ENCODE measurements at regions not wholly inside any gene's neighbourhood (a gene's known extent, or its start where the extent isn't known, plus 50 kb on each side); places are given as distances from the start of the nearest gene placed in this dataset.

GRCh38 chr2:221844212-221845020 is 272.3 kb upstream of the EPHA4 start:
- H3K4me3 ChIP-seq (ENCODE audit: low read depth, low read length), result no peak overlapping the region
- TF ChIP-seq CTCF (IDR thresholded peaks at IDR 0.05; ENCODE audit: insufficient read depth, low read length), result no peak
- no peak for DNase-seq (ENCODE audit: low read depth)

DNA sequence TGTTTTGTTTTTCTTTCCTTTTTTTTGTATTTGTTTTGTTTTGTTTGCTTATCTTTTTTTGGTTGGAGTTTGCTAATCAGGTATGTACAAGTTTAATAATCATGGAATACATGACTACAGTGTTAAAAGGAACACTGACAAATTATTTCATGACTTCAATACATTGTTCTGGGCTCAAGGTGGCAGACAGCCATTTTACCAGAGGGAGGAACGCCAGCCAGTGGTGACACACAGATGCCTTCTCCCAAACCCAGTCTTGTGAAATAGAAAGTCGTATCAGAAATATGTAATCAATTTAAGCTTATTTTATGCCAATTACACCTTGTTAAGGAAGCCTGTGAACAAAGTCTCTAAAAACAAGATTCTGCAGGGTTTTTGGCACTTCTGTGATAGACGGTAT is 264.0 kb upstream of the EPHA4 start:
- DNase-seq (ENCODE audit: low read depth), result peak; percentile 33
- TF ChIP-seq CTCF (IDR thresholded peaks at IDR 0.05; ENCODE audit: insufficient read depth, low read length), result no peak
- H3K4me3 ChIP-seq (ENCODE audit: low read depth, low read length), result no peak overlapping the region

DNA sequence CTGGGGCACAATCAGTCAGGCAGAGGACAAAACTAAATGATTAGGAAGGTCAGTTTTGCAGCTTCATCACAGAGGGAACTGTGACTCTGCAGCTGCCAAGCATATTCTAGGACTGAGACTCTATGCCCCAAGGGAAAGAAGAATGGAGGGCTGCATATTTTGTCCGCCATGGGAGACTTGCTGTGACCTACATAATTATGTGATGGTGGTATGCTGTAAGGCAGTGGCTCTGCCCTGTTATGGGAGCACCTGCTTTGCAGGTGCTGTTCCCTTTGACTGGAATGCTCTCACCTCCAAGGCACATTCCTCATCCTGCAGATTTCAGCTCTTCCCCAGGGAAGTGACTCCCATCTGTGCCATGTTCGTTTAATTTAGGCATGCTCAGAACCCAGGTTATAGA is 261.9 kb upstream of the EPHA4 start:
- TF ChIP-seq CTCF (IDR thresholded peaks at IDR 0.05; ENCODE audit: insufficient read depth, low read length), result no peak
- H3K4me3 ChIP-seq (ENCODE audit: low read depth, low read length), result no peak overlapping the region
- DNase-seq (ENCODE audit: low read depth), result no peak

DNA sequence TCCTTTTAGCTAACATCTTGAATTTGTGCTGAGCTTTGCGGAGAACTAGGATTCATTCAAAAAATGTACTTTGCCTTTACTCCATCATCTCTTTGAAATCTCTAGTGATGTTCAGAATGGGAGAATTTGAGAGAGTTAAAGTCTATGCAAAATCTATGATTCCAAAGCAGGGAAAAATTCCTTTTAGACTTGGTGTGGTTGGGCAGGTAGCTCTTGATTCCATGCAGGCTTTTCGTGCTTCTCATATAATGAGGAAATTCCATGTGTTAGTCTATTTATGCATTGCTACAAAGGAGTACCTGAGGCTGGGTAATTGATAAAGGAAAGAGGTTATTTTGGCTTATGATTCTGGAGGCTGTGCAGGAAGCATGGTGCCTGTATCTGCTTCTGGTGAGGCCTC is 258.9 kb upstream of the EPHA4 start:
- no peak overlapping the region for H3K4me3 ChIP-seq (ENCODE audit: low read depth, low read length)
- DNase-seq (ENCODE audit: low read depth), result no peak
- TF ChIP-seq CTCF (IDR thresholded peaks at IDR 0.05; ENCODE audit: insufficient read depth, low read length), result no peak

DNA sequence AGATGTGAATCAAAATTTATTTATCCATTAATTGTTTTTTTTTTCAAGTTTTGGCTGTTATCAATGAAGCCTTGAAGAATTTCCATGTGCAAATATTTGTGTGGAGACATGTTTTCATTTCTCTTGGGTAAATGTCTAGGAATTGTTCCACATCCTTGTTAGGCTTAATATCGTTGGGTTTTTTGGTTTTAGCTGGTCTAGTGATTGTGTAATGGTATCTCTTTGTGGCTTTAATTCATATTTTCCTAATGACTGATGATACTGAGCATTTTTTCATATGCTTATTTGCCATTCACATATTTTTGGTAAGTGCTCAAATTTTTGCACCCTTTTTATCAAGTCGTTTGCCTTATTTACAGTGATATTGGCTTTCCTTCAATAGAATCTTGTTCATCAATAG is 250.3 kb upstream of the EPHA4 start:
- TF ChIP-seq CTCF (IDR thresholded peaks at IDR 0.05; ENCODE audit: insufficient read depth, low read length), result no peak
- DNase-seq (ENCODE audit: low read depth), result peak; percentile 51
- H3K4me3 ChIP-seq (ENCODE audit: low read depth, low read length), result no peak overlapping the region

GRCh38 chr2:221818616-221819320 is 246.7 kb upstream of the EPHA4 start:
- H3K4me3 ChIP-seq (ENCODE audit: low read depth, low read length), result no peak overlapping the region
- TF ChIP-seq CTCF (IDR thresholded peaks at IDR 0.05; ENCODE audit: insufficient read depth, low read length), result no peak
- no peak for DNase-seq (ENCODE audit: low read depth)

Measured in fibroblast of the aortic adventitia (primary cell).